ENCODE measurements at regions not wholly inside any gene's neighbourhood (a gene's known extent, or its start where the extent isn't known, plus 50 kb on each side); places are given as distances from the start of the nearest gene placed in this dataset.

GRCh38 chr18:33826151-33826550 lies 248.1 kb downstream of the ASXL3 start:
- TF ChIP-seq ZNF76 (tag by site-specific recombination; IDR thresholded peaks at IDR 0.05; ENCODE audit: borderline replicate concordance, low read depth) (no peak), CTCF (tag by site-specific recombination; IDR thresholded peaks at IDR 0.05) (no peak), ZNF514 (tag by site-specific recombination; IDR thresholded peaks at IDR 0.05) (no peak), ZNF211 (tag by site-specific recombination; IDR thresholded peaks at IDR 0.05; ENCODE audit: low read depth) (no peak), KLF1 (tag by site-specific recombination; IDR thresholded peaks at IDR 0.05) (no peak), KLF8 (tag by site-specific recombination; IDR thresholded peaks at IDR 0.05) (no peak)

Measured in HEK293 (cell line).